Choroid plexus epithelial cell (primary cell): ENCODE measurements at regions not wholly inside any gene's neighbourhood (a gene's known extent, or its start where the extent isn't known, plus 50 kb on each side); places are given as distances from the start of the nearest gene placed in this dataset.

ENCODE experiments used
- DNase-seq: peaks from one replicate; pipeline ENCODE4 v3.0.0-alpha.2; 2010; ENCODE audit warnings: low read depth
- H3K4me3 ChIP-seq: 2 replicates; pipeline ENCODE4 v1.5.1; 2011; ENCODE audit warnings: low read depth, mild to moderate bottlenecking, control low read depth, low read length, moderate library complexity
- TF ChIP-seq, protein P1 (sequence below): conservative IDR thresholded peaks from 2 replicates; pipeline ENCODE4 v1.5.1; 2011; ENCODE audit warnings: low read depth, mild to moderate bottlenecking, control low read depth, inconsistent platforms, low read length, moderate library complexity

DNA sequence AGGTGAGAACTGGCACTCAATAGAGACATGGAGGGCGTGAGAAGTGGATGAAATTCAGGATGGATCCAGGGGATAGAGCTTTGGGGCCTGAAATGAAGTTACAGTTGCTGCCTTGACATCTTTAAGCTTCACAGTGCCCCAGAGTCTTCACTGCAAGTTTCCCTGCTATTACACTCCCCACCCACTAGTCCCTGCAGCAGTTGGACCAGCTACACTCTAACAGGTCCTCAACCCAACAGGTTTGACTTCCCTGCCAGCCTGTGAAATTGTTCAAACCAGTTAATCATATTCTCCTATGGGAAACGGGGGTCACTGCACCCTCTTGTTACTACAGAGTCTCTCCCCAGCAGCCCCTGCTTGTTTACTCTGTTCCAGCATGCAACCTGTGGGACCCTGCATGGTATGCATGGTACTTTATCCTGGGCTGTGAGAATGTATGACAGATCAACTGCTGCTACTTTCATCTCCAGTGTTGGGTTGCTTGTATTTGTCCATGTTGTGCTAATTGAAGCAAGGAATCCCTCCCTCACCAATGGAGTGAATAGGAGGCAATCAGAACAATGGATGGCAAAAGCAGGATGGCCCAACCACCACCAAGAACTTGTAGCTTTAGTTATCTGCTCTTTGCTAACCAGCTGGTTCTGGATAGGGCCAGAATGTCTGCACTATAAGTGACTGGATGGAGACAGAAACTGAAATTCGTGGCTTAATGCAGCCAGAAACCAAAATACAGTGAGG, 314.2 kb downstream of the OLFM4 start:
- DNase-seq: no peak
- TF ChIP-seq, protein P1, sequence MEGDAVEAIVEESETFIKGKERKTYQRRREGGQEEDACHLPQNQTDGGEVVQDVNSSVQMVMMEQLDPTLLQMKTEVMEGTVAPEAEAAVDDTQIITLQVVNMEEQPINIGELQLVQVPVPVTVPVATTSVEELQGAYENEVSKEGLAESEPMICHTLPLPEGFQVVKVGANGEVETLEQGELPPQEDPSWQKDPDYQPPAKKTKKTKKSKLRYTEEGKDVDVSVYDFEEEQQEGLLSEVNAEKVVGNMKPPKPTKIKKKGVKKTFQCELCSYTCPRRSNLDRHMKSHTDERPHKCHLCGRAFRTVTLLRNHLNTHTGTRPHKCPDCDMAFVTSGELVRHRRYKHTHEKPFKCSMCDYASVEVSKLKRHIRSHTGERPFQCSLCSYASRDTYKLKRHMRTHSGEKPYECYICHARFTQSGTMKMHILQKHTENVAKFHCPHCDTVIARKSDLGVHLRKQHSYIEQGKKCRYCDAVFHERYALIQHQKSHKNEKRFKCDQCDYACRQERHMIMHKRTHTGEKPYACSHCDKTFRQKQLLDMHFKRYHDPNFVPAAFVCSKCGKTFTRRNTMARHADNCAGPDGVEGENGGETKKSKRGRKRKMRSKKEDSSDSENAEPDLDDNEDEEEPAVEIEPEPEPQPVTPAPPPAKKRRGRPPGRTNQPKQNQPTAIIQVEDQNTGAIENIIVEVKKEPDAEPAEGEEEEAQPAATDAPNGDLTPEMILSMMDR: no peak
- no peak overlapping the region for H3K4me3 ChIP-seq

DNA sequence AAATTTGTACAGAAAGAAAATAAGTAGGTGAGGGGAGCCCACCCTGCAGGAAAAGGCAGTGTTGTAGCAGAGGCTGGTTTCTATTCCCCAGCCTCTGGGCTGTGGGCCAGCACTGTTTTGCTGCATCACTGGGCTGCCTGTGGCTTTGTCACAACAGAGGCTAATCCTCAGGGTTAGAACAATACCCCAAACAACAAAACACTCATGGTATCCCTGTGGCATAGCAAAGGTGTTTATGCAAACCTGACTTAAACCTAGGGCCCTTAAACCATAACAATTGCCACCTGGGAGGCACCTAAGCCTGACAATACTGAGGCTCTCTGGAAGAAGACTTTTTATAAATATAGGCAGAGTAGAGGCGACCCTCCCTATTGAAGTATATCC, 314.7 kb downstream of the OLFM4 start:
- no peak for DNase-seq
- TF ChIP-seq, protein P1: no peak
- no peak overlapping the region for H3K4me3 ChIP-seq

DNA sequence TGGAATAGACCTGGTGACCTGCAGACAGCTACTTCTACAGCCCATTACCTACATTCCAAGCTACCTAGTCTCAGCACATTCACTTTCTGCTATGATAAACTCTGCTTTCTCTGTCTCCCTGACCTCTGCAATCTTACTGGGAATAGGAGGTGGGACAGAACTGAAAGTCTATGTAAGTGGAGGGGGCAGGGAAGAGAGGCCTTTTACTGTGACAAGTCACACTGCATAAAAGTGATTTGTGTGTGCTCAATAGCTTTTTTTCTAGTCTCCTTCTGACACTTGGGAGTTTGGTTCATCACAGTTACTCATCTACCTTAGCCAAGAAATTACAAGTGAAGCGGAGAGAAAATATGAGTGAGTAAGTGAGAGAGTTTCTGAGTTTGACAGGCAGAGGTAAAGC, 322.4 kb downstream of the OLFM4 start:
- H3K4me3 ChIP-seq: no peak overlapping the region
- TF ChIP-seq, protein P1: no peak
- DNase-seq: no peak

DNA sequence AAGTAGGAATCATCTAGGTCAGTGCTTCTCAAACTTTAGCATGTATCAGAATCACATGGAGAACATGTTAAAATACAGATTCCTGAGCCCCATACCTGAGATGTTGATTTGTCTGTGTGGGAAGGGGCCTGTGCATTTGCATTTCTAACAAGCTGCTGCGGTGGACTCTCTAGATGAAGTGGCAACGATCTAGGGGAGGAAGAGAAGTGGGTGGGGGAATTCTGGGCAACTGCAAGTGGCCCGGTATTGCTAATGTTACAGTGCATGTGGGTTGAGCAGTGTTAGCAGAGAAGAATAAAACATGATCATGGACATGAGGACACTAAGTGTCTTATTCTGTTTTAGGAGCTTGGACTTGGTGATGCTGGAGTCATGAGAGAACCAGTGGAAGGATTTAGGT, 329.0 kb downstream of the OLFM4 start:
- DNase-seq: no peak
- TF ChIP-seq, protein P1: no peak
- no peak overlapping the region for H3K4me3 ChIP-seq

DNA sequence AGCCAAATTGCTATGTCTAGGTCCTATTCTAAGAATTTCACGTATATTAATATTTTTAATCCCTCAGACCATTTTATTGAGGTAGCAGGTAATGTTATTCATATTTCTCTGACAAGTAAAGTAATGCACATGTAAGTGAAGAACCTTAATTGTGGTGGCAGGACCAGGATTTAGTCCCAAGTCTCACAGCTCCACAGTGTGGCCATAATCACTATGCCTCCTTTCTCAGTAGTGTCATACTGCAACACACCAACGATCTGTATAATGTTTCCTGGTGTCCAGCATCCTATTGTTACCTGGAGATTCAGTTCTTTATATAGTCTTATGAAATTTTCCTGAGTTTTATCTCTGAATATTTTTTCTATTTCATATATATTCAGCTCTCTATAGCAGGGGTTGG, 340.3 kb downstream of the OLFM4 start:
- DNase-seq: no peak
- TF ChIP-seq, protein P1: no peak
- H3K4me3 ChIP-seq: no peak overlapping the region

DNA sequence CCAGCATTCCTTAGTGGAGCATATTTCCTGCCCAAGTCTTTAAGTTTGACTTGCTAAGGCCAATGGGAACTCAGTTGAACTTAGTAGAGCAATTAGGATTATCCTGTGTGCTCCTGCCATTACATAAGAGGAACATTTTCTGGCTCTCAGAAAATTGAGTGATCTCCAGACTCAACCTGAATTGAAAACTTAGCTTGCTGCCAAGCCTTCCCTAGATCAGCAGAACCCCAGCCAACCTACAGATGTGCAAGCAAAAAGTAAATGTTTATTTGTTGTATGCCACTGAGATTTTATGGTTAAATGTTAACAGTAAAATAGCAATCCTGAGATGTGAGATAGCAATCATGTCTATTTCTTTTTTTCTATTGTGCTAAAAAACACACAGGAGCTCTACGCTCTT, 350.9 kb downstream of the OLFM4 start:
- no peak overlapping the region for H3K4me3 ChIP-seq
- DNase-seq: no peak
- TF ChIP-seq, protein P1: no peak

DNA sequence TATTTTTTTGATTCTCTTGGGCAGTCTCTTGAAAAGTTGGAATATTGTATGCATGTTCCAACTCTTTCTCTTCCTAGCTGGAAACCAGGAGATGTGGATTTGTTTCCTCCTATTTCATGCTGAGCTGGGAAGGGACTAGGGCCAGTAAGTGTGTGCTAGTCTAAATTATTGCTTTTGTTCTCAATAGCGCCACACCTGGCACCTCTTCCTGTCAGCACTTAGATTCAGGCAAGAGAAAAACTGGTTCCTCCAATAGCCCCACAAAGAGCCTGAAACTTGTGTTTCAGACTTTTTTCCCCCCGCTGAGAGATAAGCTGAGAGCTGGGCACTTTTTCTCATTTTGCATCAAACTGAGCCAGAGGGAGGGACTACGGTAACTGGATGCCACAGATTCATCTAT, 353.4 kb downstream of the OLFM4 start:
- DNase-seq: no peak
- TF ChIP-seq, protein P1: no peak
- H3K4me3 ChIP-seq: no peak overlapping the region
